ENCODE measurements at regions not wholly inside any gene's neighbourhood (a gene's known extent, or its start where the extent isn't known, plus 50 kb on each side); places are given as distances from the start of the nearest gene placed in this dataset.
"Not testable (repeated sequence)": the region's sequence is repeated elsewhere in the genome, so short reads cannot be mapped to it uniquely, and the experiment has no call there.

- DNase-seq = no peak
These were observed 131.9 kb downstream of the NPR3 start for GRCh38 chr5:32842813-32843530.

GRCh38 chr5:32843531-32843895 lies 132.4 kb downstream of the NPR3 start:
- no peak for DNase-seq
- intact Hi-C loops (cut with DNase I) = no loop called here

More at GRCh38 chr5:32842813-32843530, 131.9 kb downstream of the NPR3 start:
- intact Hi-C loops (cut with DNase I) = no loop called here

GRCh38 chr5:32845171-32845570 lies 134.1 kb downstream of the NPR3 start:
- no peak for DNase-seq
- intact Hi-C loops (cut with DNase I) = no loop called here

- DNase-seq = no peak
- intact Hi-C loops (cut with DNase I) = no loop called here
These were observed 137.0 kb downstream of the NPR3 start for GRCh38 chr5:32848120-32848519.

GRCh38 chr5:32848681-32849080 lies 137.6 kb downstream of the NPR3 start:
- DNase-seq = no peak
- intact Hi-C loops (cut with DNase I) = no loop called here

GRCh38 chr5:32850817-32851496 lies 139.8 kb downstream of the NPR3 start:
- intact Hi-C loops (cut with DNase I) = no loop called here

GRCh38 chr5:32851559-32852173 lies 140.5 kb downstream of the NPR3 start:
- intact Hi-C loops (cut with DNase I) = no loop called here
- DNase-seq = no peak

More at GRCh38 chr5:32850817-32851496, 139.8 kb downstream of the NPR3 start:
- no peak for DNase-seq

GRCh38 chr5:32852535-32852934 lies 141.4 kb downstream of the NPR3 start:
- intact Hi-C loops (cut with DNase I) = no loop called here
- no peak for DNase-seq

- no peak for DNase-seq
- intact Hi-C loops (cut with DNase I) = no loop called here
These were observed 141.9 kb downstream of the NPR3 start for GRCh38 chr5:32852976-32853375.

GRCh38 chr5:32854473-32854872 lies 143.4 kb downstream of the NPR3 start:
- no peak for DNase-seq
- intact Hi-C loops (cut with DNase I) = no loop called here

GRCh38 chr5:32859211-32859641 lies 148.1 kb downstream of the NPR3 start:
- intact Hi-C loops (cut with DNase I) = no loop called here
- no peak for DNase-seq

GRCh38 chr5:32865475-32865874 lies 154.4 kb downstream of the NPR3 start:
- no peak for DNase-seq
- intact Hi-C loops (cut with DNase I) = no loop called here

GRCh38 chr5:32866138-32866537 lies 155.0 kb downstream of the NPR3 start:
- no peak for DNase-seq
- intact Hi-C loops (cut with DNase I) = no loop called here

- intact Hi-C loops (cut with DNase I) = no loop called here
- no peak for DNase-seq
These were observed 158.1 kb downstream of the NPR3 start for GRCh38 chr5:32869216-32869615.

GRCh38 chr5:32876791-32877190 lies 165.7 kb downstream of the NPR3 start:
- intact Hi-C loops (cut with DNase I) = no loop called here

GRCh38 chr5:32879364-32879763 lies 168.2 kb downstream of the NPR3 start:
- intact Hi-C loops (cut with DNase I); DNase-seq: not testable (repeated sequence)

More at GRCh38 chr5:32876791-32877190, 165.7 kb downstream of the NPR3 start:
- DNase-seq = no peak

- intact Hi-C loops (cut with DNase I) = no loop called here
These were observed 169.7 kb downstream of the NPR3 start for GRCh38 chr5:32880796-32881195.

GRCh38 chr5:32887390-32887789 lies 176.3 kb downstream of the NPR3 start:
- intact Hi-C loops (cut with DNase I) = no loop called here

More at GRCh38 chr5:32880796-32881195, 169.7 kb downstream of the NPR3 start:
- DNase-seq = no peak

GRCh38 chr5:32889078-32889477 lies 178.0 kb downstream of the NPR3 start:
- DNase-seq = no peak
- intact Hi-C loops (cut with DNase I) = no loop called here

More at GRCh38 chr5:32887390-32887789, 176.3 kb downstream of the NPR3 start:
- DNase-seq = no peak

- intact Hi-C loops (cut with DNase I) = no loop called here
These were observed 192.5 kb downstream of the NPR3 start for GRCh38 chr5:32903613-32904012.

More at GRCh38 chr5:32903613-32904012, 192.5 kb downstream of the NPR3 start:
- DNase-seq = no peak

Measured in head of caudate nucleus (tissue), 42 donors.